ENCODE measurements at regions not wholly inside any gene's neighbourhood (a gene's known extent, or its start where the extent isn't known, plus 50 kb on each side); places are given as distances from the start of the nearest gene placed in this dataset.
A peak's percentile ranks its signal among the peaks of the same experiment; 100 is the strongest.

DNA sequence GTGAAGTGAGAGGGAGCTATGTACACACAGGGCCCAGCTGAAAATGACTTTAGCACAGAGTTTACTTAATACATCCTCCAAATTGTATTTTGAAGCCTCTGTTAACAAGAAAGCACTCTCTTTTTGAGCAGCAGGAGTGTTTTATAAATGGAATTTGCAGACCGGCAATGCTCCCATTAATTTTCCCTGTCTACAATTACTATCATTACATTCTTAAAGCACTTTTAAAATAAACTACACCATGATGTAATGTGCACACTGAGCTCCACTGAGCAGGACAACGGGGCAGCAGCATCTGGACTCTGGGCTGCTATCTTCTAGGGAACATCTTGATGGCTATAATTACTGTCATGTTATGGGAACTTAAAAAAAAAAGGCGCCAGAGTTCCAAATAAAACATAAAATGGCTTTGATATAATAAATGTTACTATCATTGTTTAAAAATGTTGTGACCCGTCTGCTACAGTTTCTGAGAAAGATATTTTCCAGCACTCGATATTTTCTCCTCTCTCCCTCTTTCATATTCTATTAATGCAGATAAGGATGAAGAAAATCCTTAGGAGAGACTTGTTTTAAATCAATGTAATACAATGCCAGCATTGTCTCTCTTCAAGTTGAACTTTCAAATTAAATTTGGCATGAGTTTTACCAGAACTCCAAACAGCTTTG, 150.9 kb downstream of the HLX start:
- peaks cover 3% of the 10 kb centered on the region for H3K4me1 ChIP-seq (ENCODE audit: control insufficient read depth, insufficient read depth, low read length, poor library complexity, severe bottlenecking)
- WGBS, 2 experiments (ENCODE audit: insufficient coverage in 2 of 2) = no CpG with 5 or more reads among the region's 5 CpGs

DNA sequence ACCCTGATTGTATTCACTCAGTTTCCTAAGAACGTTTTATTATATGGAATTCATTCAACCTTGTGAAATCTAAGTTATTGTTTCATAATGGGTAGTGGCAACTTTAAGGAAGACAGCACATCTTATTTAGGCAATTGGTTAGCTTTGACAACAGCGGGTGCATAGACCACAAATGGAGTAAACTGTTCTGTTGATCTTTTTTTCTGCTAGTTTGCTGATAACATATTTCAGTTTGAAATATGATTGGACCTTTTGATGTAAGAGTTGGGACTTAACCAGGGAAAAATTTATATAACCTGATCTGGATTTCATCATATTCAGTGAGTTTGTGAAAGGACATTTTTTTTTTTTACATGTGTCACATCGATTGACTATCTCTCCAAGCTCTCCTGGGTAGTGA, 151.7 kb downstream of the HLX start:
- Histone ChIP-seq H3K36me3 (ENCODE audit: control insufficient read depth, insufficient read depth, low read length) (no peaks in the 10 kb centered on the region), H3K4me3 (ENCODE audit: extremely low read depth, insufficient read depth, low read length, poor library complexity, severe bottlenecking) (no peak overlapping the region), H3K27ac (ENCODE audit: low read depth, low read length, severe bottlenecking) (no peak overlapping the region), H3K9me3 (ENCODE audit: control insufficient read depth, low read length) (no peaks in the 10 kb centered on the region), H3K4me1 (ENCODE audit: control insufficient read depth, insufficient read depth, low read length, poor library complexity, severe bottlenecking) (peaks cover 7% of the 10 kb centered on the region)
- 100% methylated on average over 1 to 2 of the region's 3 CpGs for WGBS, 2 experiments (ENCODE audit: insufficient coverage in 2 of 2)

More for the DNA sequence above, 150.9 kb downstream of the HLX start:
- Histone ChIP-seq H3K4me3 (ENCODE audit: extremely low read depth, insufficient read depth, low read length, poor library complexity, severe bottlenecking) (no peak overlapping the region), H3K9me3 (ENCODE audit: control insufficient read depth, low read length) (no peaks in the 10 kb centered on the region), H3K36me3 (ENCODE audit: control insufficient read depth, insufficient read depth, low read length) (no peaks in the 10 kb centered on the region), H3K27ac (ENCODE audit: low read depth, low read length, severe bottlenecking) (no peak overlapping the region)

GRCh38 chr1:221031458-221032203, 152.4 kb downstream of the HLX start:
- H3K4me1 ChIP-seq (ENCODE audit: control insufficient read depth, insufficient read depth, low read length, poor library complexity, severe bottlenecking) = peaks cover 14% of the 10 kb centered on the region
- no peak overlapping the region for H3K27ac ChIP-seq (ENCODE audit: low read depth, low read length, severe bottlenecking)
- H3K36me3 ChIP-seq (ENCODE audit: control insufficient read depth, insufficient read depth, low read length) = no peaks in the 10 kb centered on the region
- H3K4me3 ChIP-seq (ENCODE audit: extremely low read depth, insufficient read depth, low read length, poor library complexity, severe bottlenecking) = no peak overlapping the region
- no peaks in the 10 kb centered on the region for H3K9me3 ChIP-seq (ENCODE audit: control insufficient read depth, low read length)
- 80 to 95% methylated on average over 2 to 3 of the region's 3 CpGs for WGBS, 2 experiments (ENCODE audit: insufficient coverage in 2 of 2)

- H3K9me3 ChIP-seq (ENCODE audit: control insufficient read depth, low read length) = peaks cover 4% of the 10 kb centered on the region
- H3K36me3 ChIP-seq (ENCODE audit: control insufficient read depth, insufficient read depth, low read length) = no peaks in the 10 kb centered on the region
- H3K4me1 ChIP-seq (ENCODE audit: control insufficient read depth, insufficient read depth, low read length, poor library complexity, severe bottlenecking) = peaks cover 14% of the 10 kb centered on the region
- H3K27ac ChIP-seq (ENCODE audit: low read depth, low read length, severe bottlenecking) = no peak overlapping the region
- H3K4me3 ChIP-seq (ENCODE audit: extremely low read depth, insufficient read depth, low read length, poor library complexity, severe bottlenecking) = no peak overlapping the region
These were observed 153.0 kb downstream of the HLX start for GRCh38 chr1:221032204-221032585.

- no peak overlapping the region for H3K27ac ChIP-seq (ENCODE audit: low read depth, low read length, severe bottlenecking)
- WGBS, 2 experiments (ENCODE audit: insufficient coverage in 2 of 2) = no CpG with 5 or more reads among the region's 2 CpGs
- H3K36me3 ChIP-seq (ENCODE audit: control insufficient read depth, insufficient read depth, low read length) = no peaks in the 10 kb centered on the region
- peaks cover 4% of the 10 kb centered on the region for H3K9me3 ChIP-seq (ENCODE audit: control insufficient read depth, low read length)
- no peak overlapping the region for H3K4me3 ChIP-seq (ENCODE audit: extremely low read depth, insufficient read depth, low read length, poor library complexity, severe bottlenecking)
- H3K4me1 ChIP-seq (ENCODE audit: control insufficient read depth, insufficient read depth, low read length, poor library complexity, severe bottlenecking) = peaks cover 14% of the 10 kb centered on the region
These were observed 153.5 kb downstream of the HLX start for GRCh38 chr1:221032637-221033280.

DNA sequence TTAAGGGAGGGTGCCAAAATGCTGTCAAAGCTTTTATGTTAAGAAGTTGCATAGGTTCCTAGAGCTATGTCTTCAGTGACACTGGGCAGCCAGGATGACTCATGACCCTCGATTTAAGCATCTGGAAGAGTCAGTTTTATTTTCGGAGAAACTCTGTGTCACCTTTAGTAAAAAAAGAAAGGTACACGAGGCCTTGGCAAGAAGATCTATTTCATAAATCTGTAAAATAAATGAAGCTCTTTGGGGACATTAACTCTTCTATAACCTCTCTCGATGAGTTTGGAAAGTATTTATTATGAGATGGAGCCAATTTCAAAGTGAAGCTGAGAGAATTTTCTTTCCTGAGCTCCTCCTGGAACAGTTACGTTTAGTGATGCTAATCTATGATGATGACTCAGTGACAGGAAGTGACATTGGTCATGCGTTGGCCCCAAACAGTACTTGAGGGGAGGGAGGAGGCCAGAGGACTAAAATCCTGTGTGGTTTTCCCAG, 156.5 kb downstream of the HLX start:
- Histone ChIP-seq H3K4me1 (ENCODE audit: control insufficient read depth, insufficient read depth, low read length, poor library complexity, severe bottlenecking) (peaks cover 14% of the 10 kb centered on the region), H3K4me3 (ENCODE audit: extremely low read depth, insufficient read depth, low read length, poor library complexity, severe bottlenecking) (no peak overlapping the region), H3K9me3 (ENCODE audit: control insufficient read depth, low read length) (peaks cover 4% of the 10 kb centered on the region), H3K27ac (ENCODE audit: low read depth, low read length, severe bottlenecking) (peak overlapping the region; percentile 64), H3K36me3 (ENCODE audit: control insufficient read depth, insufficient read depth, low read length) (no peaks in the 10 kb centered on the region)
- 42 to 45% methylated on average over 3 to 4 of the region's 6 CpGs for WGBS, 2 experiments (ENCODE audit: insufficient coverage in 2 of 2)

- 60% methylated on average over 1 of the region's 1 CpG; no CpG with 5 or more reads in 1 of the 2 experiments for WGBS, 2 experiments (ENCODE audit: insufficient coverage in 2 of 2)
- Histone ChIP-seq H3K9me3 (ENCODE audit: control insufficient read depth, low read length) (peaks cover 4% of the 10 kb centered on the region), H3K36me3 (ENCODE audit: control insufficient read depth, insufficient read depth, low read length) (no peaks in the 10 kb centered on the region)
These were observed 160.4 kb downstream of the HLX start for GRCh38 chr1:221039616-221040015.

GRCh38 chr1:221040101-221040500, 160.9 kb downstream of the HLX start:
- WGBS, 2 experiments (ENCODE audit: insufficient coverage in 2 of 2) = no CpG with 5 or more reads among the region's 1 CpG

More at GRCh38 chr1:221039616-221040015, 160.4 kb downstream of the HLX start:
- Histone ChIP-seq H3K4me1 (ENCODE audit: control insufficient read depth, insufficient read depth, low read length, poor library complexity, severe bottlenecking) (peaks cover 14% of the 10 kb centered on the region), H3K27ac (ENCODE audit: low read depth, low read length, severe bottlenecking) (no peak overlapping the region), H3K4me3 (ENCODE audit: extremely low read depth, insufficient read depth, low read length, poor library complexity, severe bottlenecking) (no peak overlapping the region)

DNA sequence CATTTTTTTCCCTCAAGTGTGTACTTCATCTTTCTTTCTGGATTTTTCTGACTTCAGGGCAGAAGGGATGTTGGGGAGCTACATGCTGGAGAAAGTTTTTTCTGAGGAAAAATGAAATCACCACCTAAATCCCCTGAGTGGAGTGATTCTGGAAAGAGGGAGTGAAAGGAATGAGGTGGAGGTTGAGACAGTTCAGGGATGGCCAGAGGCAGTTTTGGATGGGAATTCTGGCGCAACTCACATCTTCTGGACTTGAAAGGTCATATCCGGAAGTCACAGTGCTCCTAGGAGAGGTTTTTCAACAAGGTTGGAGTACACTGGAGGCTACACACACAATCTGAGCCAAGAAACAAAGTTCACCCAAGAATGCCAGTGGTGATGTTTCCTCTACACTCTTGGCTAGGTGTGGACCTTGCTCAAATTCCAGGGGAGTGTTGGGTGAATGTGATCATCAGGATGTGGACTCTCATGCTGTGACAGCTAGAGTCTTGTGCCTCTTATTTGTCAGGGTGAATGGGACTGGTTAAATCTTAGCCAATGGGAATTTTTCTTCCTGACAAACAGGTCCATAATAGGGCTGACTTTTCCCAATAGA, 161.5 kb downstream of the HLX start:
- H3K36me3 ChIP-seq (ENCODE audit: control insufficient read depth, insufficient read depth, low read length) = no peaks in the 10 kb centered on the region
- peaks cover 8% of the 10 kb centered on the region for H3K4me1 ChIP-seq (ENCODE audit: control insufficient read depth, insufficient read depth, low read length, poor library complexity, severe bottlenecking)
- no peak overlapping the region for H3K27ac ChIP-seq (ENCODE audit: low read depth, low read length, severe bottlenecking)
- WGBS, 2 experiments (ENCODE audit: insufficient coverage in 2 of 2) = 100% methylated on average over 2 of the region's 2 CpGs
- no peak overlapping the region for H3K4me3 ChIP-seq (ENCODE audit: extremely low read depth, insufficient read depth, low read length, poor library complexity, severe bottlenecking)
- H3K9me3 ChIP-seq (ENCODE audit: control insufficient read depth, low read length) = peaks cover 4% of the 10 kb centered on the region

More at GRCh38 chr1:221040101-221040500, 160.9 kb downstream of the HLX start:
- peaks cover 10% of the 10 kb centered on the region for H3K4me1 ChIP-seq (ENCODE audit: control insufficient read depth, insufficient read depth, low read length, poor library complexity, severe bottlenecking)
- H3K36me3 ChIP-seq (ENCODE audit: control insufficient read depth, insufficient read depth, low read length) = no peaks in the 10 kb centered on the region
- H3K27ac ChIP-seq (ENCODE audit: low read depth, low read length, severe bottlenecking) = no peak overlapping the region
- peaks cover 4% of the 10 kb centered on the region for H3K9me3 ChIP-seq (ENCODE audit: control insufficient read depth, low read length)
- H3K4me3 ChIP-seq (ENCODE audit: extremely low read depth, insufficient read depth, low read length, poor library complexity, severe bottlenecking) = no peak overlapping the region

- no peak overlapping the region for H3K27ac ChIP-seq (ENCODE audit: low read depth, low read length, severe bottlenecking)
- peaks cover 12% of the 10 kb centered on the region for H3K4me1 ChIP-seq (ENCODE audit: control insufficient read depth, insufficient read depth, low read length, poor library complexity, severe bottlenecking)
- no peaks in the 10 kb centered on the region for H3K9me3 ChIP-seq (ENCODE audit: control insufficient read depth, low read length)
- no peak overlapping the region for H3K4me3 ChIP-seq (ENCODE audit: extremely low read depth, insufficient read depth, low read length, poor library complexity, severe bottlenecking)
- H3K36me3 ChIP-seq (ENCODE audit: control insufficient read depth, insufficient read depth, low read length) = no peaks in the 10 kb centered on the region
These were observed 165.3 kb downstream of the HLX start for GRCh38 chr1:221044538-221044937.

All from mesodermal cell (in vitro differentiated cells).